AG20443 (cell line): ENCODE measurements at regions not wholly inside any gene's neighbourhood (a gene's known extent, or its start where the extent isn't known, plus 50 kb on each side); places are given as distances from the start of the nearest gene placed in this dataset.
"Not testable (repeated sequence)": the region's sequence is repeated elsewhere in the genome, so short reads cannot be mapped to it uniquely, and the experiment has no call there.

Experiments
- DNase-seq: peaks from one replicate; pipeline ENCODE4 v3.0.0; 2012; ENCODE audit warnings: low spot score, mixed read lengths

DNA sequence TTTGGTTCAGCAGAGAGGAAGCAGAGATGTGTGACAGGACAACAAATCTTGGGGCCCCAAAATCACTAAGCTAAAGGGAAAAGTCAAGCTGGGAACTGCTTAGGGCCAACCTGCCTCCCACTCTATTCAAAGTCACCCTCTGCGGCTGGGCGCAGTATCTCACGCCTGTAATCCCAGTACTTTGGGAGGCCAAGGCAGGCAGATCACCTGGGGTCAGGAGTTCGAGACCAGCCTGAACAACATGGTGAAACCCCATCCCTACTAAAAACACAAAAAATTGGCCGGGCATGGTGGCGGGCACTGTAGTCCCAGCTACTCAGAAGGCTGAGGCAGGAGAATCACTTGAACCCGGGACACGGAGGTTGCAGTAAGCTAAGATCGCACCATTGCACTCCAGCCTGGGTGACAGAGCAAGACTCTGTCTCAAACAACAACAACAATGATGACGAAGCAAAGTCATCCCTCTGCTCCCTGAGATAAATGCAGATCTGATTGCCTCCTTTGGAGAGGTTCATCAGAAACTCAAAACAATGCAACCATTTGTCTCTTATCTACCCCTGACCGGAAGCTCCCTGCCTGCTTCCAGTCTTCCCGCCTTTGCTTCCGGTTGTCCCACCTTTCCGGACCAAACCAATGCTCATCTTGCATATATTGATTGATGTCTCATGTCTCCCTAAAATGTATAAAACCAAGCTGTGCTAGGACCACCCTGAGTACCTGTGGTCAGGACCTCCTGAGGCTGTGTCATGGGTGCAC, 136.4 kb upstream of the AFDN start:
- DNase-seq = not testable (repeated sequence)

DNA sequence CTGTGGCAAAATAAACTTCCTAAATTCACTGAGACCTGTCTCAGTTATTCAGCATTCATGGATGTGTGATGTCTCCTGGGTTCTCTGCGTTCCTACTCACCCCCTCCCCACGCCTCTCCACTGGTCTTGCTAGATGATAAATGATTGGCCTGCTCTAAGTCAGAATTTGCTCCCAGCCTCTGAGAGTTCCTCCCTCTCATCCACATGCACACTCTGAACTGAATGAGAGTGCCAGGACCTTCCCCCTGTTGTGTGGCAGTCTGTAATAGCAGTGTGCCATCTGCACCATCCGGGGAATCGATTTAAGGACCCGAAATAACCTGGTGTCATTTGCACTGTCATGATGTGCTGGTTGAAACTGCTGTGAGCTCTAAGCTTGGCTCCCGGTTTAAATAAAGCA, 135.8 kb upstream of the AFDN start:
- DNase-seq = no peak

GRCh38 chr6:167691533-167692312, 135.0 kb upstream of the AFDN start:
- no peak for DNase-seq

- DNase-seq = not testable (repeated sequence)
Observed at GRCh38 chr6:167693478-167693877, 133.2 kb upstream of the AFDN start.

DNA sequence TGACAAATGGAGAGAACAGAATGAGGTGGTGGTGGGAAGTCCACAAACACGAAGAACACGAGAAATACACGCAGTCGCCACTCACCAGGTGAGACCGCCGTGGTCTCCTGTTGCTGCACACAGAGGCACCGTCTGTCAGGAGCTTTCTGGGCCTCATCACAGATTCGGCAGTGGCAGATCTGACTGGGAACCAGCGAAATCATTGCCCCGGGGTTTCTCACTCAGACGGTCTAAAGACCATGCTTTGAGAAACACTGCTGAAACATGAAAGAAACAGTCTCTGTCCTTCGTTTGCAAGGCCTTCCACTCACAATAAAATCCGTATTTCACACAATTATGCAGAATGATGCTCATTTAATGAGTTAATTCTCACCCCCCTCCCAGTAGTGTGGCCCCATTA, 130.9 kb upstream of the AFDN start:
- no peak for DNase-seq

DNA sequence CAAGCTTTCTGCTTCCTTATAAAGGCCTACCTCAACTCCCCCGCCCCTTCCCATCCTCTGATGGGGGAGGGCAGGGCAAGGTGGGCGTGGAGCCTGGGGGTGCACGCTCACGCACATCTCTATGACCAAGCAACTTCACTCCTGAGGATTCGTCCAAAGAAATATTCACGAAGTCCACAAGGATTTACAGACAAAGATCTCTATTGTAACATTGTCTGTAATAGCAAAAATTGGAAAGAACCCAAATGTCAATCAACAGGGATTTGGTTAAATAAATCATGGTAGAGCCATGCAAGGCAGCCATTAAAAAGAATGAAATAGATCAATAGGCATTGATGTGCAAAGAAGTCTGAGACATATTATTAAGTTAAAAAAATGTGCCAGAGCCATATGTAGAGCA, 130.4 kb upstream of the AFDN start:
- no peak for DNase-seq

GRCh38 chr6:167697316-167697715, 129.4 kb upstream of the AFDN start:
- peak; percentile 23 for DNase-seq

DNA sequence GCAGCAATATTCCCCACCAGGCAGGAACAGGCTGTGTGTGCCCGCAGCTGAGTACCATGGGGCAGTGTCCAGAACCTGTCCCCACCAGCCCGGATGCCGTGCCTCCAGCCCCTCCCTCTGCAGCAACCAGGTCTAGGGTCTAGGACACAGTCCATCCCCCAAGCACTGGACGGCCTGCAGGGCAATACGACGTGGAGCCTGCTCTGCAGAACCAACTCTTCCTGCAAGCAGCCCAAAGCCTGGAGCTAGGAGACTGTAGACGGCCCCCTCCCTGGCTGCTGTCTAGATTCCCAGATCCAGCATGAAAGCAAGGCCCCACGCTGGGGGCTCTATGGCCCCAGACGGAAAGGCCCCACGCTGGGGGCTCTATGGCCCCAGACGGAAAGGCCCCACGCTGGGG, 128.2 kb upstream of the AFDN start:
- DNase-seq = no peak

- peak; percentile 38 for DNase-seq
Observed at GRCh38 chr6:167699141-167699931, 127.4 kb upstream of the AFDN start.

DNA sequence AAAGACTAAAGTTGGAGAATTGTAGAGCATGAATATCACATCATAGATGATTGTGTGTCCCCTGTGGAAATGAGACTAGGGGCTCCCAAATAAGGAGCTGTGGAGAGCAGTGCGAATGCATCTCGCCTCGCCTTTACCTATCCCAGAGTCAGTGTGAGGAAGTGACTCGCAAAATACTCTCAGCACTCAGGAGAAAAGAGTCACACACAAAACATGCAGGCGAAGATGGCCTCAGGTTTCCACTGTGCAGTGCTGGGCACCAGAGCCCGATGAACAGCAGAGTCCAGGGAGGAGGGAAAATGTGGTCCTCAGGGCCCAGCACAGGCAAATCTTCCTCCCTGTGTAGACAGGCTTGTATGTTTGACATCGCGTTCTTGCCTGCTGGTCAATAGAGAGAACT, 126.5 kb upstream of the AFDN start:
- no peak for DNase-seq

- no peak for DNase-seq
Observed at GRCh38 chr6:167701010-167701409, 125.7 kb upstream of the AFDN start.

DNA sequence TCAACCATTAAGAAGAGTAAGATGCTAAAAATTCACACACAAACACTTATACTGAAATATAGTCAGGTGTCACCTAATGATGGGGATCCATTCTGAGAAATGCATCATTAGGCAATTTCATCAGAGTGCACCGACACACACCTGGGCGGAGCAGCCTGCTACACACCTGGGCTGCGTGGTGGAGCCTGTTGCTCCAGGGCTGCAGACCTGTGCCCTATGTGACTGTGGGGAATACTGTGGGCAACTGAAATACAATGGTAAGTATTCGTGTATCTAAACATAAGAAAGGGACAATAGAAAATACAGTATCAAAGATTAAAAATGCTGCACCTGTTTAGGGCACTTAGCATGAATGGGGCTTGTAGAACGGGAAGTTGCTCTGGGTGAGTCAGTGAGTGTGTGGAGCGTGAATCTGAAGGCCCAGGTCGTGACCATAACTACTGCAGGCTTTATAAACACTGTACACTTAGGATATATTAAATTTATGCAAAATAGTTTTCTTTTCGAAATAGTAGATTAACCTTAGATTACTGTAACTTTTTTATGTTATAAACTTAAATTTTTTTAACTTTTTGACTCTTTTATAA, 124.4 kb upstream of the AFDN start:
- DNase-seq = no peak

- no peak for DNase-seq
Observed at GRCh38 chr6:167703347-167703746, 123.4 kb upstream of the AFDN start.

GRCh38 chr6:167703781-167704180, 122.9 kb upstream of the AFDN start:
- DNase-seq = no peak

GRCh38 chr6:167704396-167704901, 122.3 kb upstream of the AFDN start:
- DNase-seq = no peak

DNA sequence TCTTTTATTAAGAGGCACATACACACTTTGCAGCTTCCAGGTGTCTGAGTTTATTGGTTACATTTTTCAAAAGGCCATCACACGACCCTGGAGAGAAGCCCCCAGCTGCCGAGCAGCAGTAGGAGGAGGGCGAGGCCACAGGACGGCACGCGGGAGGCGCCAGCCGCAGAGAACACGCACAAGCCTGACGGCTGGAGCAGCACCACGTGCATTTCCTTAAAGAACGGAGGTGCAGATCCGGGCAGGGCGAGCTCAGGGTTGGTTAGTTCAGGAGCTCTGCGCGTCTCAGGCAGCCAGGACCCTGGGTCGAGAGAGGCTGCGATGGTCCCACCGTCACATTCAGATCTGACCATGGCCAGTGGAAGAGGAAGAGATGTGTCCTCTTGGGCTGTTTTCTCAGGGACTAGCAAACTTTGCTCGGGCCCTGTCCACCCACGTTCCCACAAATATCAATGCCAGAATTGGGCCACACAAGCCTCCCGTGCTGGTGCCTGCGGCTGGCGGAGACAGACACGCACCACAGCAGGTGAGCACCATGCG, 121.4 kb upstream of the AFDN start:
- DNase-seq = no peak

GRCh38 chr6:167706313-167707109, 120.2 kb upstream of the AFDN start:
- no peak for DNase-seq

DNA sequence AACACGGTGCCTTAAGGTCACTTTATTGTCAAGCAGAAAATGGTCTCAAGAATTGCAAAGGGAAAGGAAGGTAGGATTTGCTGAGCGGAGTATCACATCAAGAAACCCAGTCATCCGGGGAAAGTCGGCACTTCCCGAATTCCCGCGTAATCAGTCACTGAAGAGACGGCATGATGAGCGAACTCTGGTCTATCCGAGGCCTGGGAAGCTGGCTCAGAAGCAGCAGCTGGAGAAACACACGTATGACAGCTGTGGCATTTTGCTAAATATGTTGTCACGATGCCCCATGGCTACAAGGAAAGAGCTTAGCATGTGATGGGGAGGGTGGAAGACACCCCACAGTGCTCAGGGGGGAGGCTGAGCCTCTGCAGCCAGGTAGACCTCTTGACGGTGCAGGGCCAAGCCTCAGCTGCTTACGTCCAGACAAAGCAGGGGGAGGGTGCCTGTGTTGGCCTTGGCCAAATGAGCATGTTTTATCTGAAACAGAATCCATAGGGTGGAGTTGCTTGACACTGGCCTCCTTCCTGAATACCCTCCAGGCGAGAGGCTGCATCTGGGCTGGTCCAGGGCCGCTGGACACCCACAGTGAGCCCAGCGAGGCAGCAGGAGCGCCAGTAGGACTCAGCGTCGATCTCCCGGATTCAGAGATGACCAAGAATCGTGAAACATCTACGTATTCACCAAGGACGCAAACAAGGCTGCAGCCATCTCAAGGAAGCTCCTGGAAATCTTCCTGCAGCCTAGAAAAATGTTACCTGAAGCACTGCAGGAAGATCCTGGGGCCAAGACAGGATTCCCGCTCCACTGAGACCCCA, 118.8 kb upstream of the AFDN start:
- no peak for DNase-seq

DNA sequence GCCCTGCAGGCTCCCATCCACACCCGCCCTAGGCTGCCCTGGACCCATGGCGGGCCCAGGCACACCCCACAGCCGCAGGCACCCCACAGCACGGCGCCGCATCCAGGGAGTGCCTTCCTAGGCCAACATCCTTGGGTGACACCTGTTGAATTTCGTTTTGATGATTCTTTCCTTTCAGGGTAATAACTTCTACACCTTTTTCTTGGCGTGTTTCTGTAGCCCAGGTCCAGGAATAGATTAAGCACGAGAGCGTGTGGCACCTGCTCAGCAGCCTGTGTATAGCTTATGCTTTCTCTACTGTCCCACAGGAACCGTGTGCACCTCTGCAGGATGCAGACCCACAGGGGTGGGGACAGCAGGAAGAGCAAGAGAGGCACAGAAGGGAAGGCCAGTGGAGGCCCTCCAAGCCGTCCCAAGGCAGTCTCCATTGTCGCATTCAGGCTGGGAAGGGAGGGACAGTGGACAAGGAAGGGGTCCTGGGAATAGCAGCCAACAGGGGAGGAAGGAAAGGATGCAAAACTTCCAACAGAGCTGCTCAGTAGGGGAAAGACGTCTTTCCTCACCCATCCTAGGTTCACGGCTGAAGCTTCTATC, 118.1 kb upstream of the AFDN start:
- DNase-seq = no peak

DNA sequence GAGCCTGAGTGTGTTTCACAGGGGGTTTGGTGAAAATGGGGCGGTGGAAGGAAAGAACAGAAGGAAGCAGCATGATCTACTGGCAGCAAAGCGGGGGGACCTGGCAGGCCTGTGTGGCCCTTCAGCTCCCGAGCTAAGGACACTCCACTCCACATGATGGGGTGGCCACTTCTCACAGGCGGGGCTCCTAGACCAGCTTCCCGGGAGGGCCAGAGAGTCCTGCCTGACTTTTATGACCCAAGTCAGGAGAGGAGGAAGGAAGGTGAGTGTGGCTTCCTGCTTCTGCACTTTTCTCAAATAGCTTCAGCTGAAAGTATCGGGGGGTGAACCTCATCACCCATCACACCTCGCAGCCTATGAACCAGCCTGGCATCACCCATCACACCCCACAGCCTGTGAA, 117.5 kb upstream of the AFDN start:
- DNase-seq = no peak
